ENCODE measurements at regions not wholly inside any gene's neighbourhood (a gene's known extent, or its start where the extent isn't known, plus 50 kb on each side); places are given as distances from the start of the nearest gene placed in this dataset.

GRCh38 chr12:25764409-25764808 lies 194.1 kb upstream of the RASSF8 start:
- Histone ChIP-seq H3K27ac (no peak overlapping the region), H3K27me3 (no peaks in the 10 kb centered on the region), H3K9me3 (ENCODE audit: low read depth) (no peaks in the 10 kb centered on the region), H3K4me3 (no peak overlapping the region), H3F3A (ENCODE audit: low read depth) (no peaks in the 10 kb centered on the region), H3K79me2 (ENCODE audit: low read depth) (no peaks in the 10 kb centered on the region), H3K4me2 (no peak overlapping the region), H3K36me3 (no peaks in the 10 kb centered on the region), H4K20me1 (ENCODE audit: low read depth) (no peaks in the 10 kb centered on the region), H3K9ac (no peak overlapping the region), H3K4me1 (no peaks in the 10 kb centered on the region), H2AFZ (replicated peaks) (no peak overlapping the region)
- H3K36me3 Mint-ChIP-seq = no peaks in the 10 kb centered on the region
- H3K9me3 Mint-ChIP-seq = no peaks in the 10 kb centered on the region
- H3K4me1 Mint-ChIP-seq = no peaks in the 10 kb centered on the region
- no peaks in the 10 kb centered on the region for H3K27me3 Mint-ChIP-seq (ENCODE audit: insufficient read depth, low read depth)
- DNase-seq (ENCODE audit: low spot score) = no peak
- H3K4me3 Mint-ChIP-seq = no peak overlapping the region
- TF ChIP-seq CTCF (IDR thresholded peaks at IDR 0.05) (no peak), EZH2phosphoT487 (IDR thresholded peaks at IDR 0.05) (no peak), EZH2 (IDR thresholded peaks at IDR 0.05) (no peak)
- H3K27ac Mint-ChIP-seq = no peak overlapping the region

- Mint-ChIP-seq H3K27me3 (ENCODE audit: insufficient read depth, low read depth) (no peaks in the 10 kb centered on the region), H3K27ac (no peak overlapping the region), H3K36me3 (no peaks in the 10 kb centered on the region), H3K4me3 (no peak overlapping the region), H3K9me3 (no peaks in the 10 kb centered on the region), H3K4me1 (no peaks in the 10 kb centered on the region)
- TF ChIP-seq EZH2phosphoT487 (IDR thresholded peaks at IDR 0.05) (no peak), EZH2 (IDR thresholded peaks at IDR 0.05) (no peak), CTCF (IDR thresholded peaks at IDR 0.05) (no peak)
- H3K4me3 ChIP-seq = no peak overlapping the region
- H3K4me1 ChIP-seq = no peaks in the 10 kb centered on the region
- H2AFZ ChIP-seq (replicated peaks) = no peak overlapping the region
- no peaks in the 10 kb centered on the region for H3K36me3 ChIP-seq
- no peaks in the 10 kb centered on the region for H3F3A ChIP-seq (ENCODE audit: low read depth)
- H3K4me2 ChIP-seq = no peak overlapping the region
- no peak for DNase-seq (ENCODE audit: low spot score)
- H4K20me1 ChIP-seq (ENCODE audit: low read depth) = no peaks in the 10 kb centered on the region
- no peaks in the 10 kb centered on the region for H3K79me2 ChIP-seq (ENCODE audit: low read depth)
- H3K27ac ChIP-seq = no peak overlapping the region
- H3K9ac ChIP-seq = no peak overlapping the region
- H3K9me3 ChIP-seq (ENCODE audit: low read depth) = no peaks in the 10 kb centered on the region
- no peaks in the 10 kb centered on the region for H3K27me3 ChIP-seq
These were observed 193.6 kb upstream of the RASSF8 start for GRCh38 chr12:25764892-25765291.

GRCh38 chr12:25767606-25768005 lies 190.9 kb upstream of the RASSF8 start:
- no peak overlapping the region for H3K4me3 Mint-ChIP-seq
- Histone ChIP-seq H3K27ac (no peak overlapping the region), H3K9ac (no peak overlapping the region), H3K79me2 (ENCODE audit: low read depth) (no peaks in the 10 kb centered on the region), H3K4me1 (no peaks in the 10 kb centered on the region), H3K4me2 (no peak overlapping the region), H2AFZ (replicated peaks) (no peak overlapping the region), H3K4me3 (no peak overlapping the region), H3F3A (ENCODE audit: low read depth) (no peaks in the 10 kb centered on the region), H3K36me3 (no peaks in the 10 kb centered on the region), H3K27me3 (no peaks in the 10 kb centered on the region), H4K20me1 (ENCODE audit: low read depth) (no peaks in the 10 kb centered on the region), H3K9me3 (ENCODE audit: low read depth) (no peaks in the 10 kb centered on the region)
- H3K27ac Mint-ChIP-seq = no peak overlapping the region
- no peak for DNase-seq (ENCODE audit: low spot score)
- TF ChIP-seq EZH2phosphoT487 (IDR thresholded peaks at IDR 0.05) = no peak
- no peak for TF ChIP-seq CTCF (IDR thresholded peaks at IDR 0.05)
- no peak for TF ChIP-seq EZH2 (IDR thresholded peaks at IDR 0.05)
- no peaks in the 10 kb centered on the region for H3K4me1 Mint-ChIP-seq
- no peaks in the 10 kb centered on the region for H3K36me3 Mint-ChIP-seq
- no peaks in the 10 kb centered on the region for H3K27me3 Mint-ChIP-seq (ENCODE audit: insufficient read depth, low read depth)
- no peaks in the 10 kb centered on the region for H3K9me3 Mint-ChIP-seq

GRCh38 chr12:25768151-25768550 lies 190.3 kb upstream of the RASSF8 start:
- Histone ChIP-seq H3K36me3 (no peaks in the 10 kb centered on the region), H3K27me3 (no peaks in the 10 kb centered on the region), H3K27ac (no peak overlapping the region), H4K20me1 (ENCODE audit: low read depth) (no peaks in the 10 kb centered on the region), H3K4me3 (no peak overlapping the region), H3K9me3 (ENCODE audit: low read depth) (no peaks in the 10 kb centered on the region), H3F3A (ENCODE audit: low read depth) (no peaks in the 10 kb centered on the region), H3K4me1 (no peaks in the 10 kb centered on the region), H3K9ac (no peak overlapping the region), H2AFZ (replicated peaks) (no peak overlapping the region), H3K4me2 (no peak overlapping the region), H3K79me2 (ENCODE audit: low read depth) (no peaks in the 10 kb centered on the region)
- H3K4me1 Mint-ChIP-seq = no peaks in the 10 kb centered on the region
- H3K4me3 Mint-ChIP-seq = no peak overlapping the region
- H3K36me3 Mint-ChIP-seq = no peaks in the 10 kb centered on the region
- no peak for TF ChIP-seq EZH2phosphoT487 (IDR thresholded peaks at IDR 0.05)
- TF ChIP-seq CTCF (IDR thresholded peaks at IDR 0.05) = no peak
- TF ChIP-seq EZH2 (IDR thresholded peaks at IDR 0.05) = no peak
- H3K27me3 Mint-ChIP-seq (ENCODE audit: insufficient read depth, low read depth) = no peaks in the 10 kb centered on the region
- no peak for DNase-seq (ENCODE audit: low spot score)
- H3K9me3 Mint-ChIP-seq = no peaks in the 10 kb centered on the region
- H3K27ac Mint-ChIP-seq = no peak overlapping the region

Data from neural progenitor cell (in vitro differentiated cells).